Cardiac fibroblast (primary cell): ENCODE measurements at regions not wholly inside any gene's neighbourhood (a gene's known extent, or its start where the extent isn't known, plus 50 kb on each side); places are given as distances from the start of the nearest gene placed in this dataset.

Experiments used
- DNase-seq, 2 donors: peaks; one replicate each; pipeline versions ENCODE4 v3.0.0 to v3.0.0-alpha.2; 2010; ENCODE audit warnings: low read depth in 2 of 2
- H3K4me3 ChIP-seq, 2 donors: replicated peaks in 1 of 2; 1 replicate in 1 of 2; 2 replicates in 1 of 2; pipeline ENCODE4 v1.5.1; 2011; ENCODE audit warnings: low read depth in 2 of 2, low read length in 2 of 2, mild to moderate bottlenecking in 2 of 2, moderate library complexity in 1 of 2
- CTCF ChIP-seq: IDR thresholded peaks from one replicate; pipeline ENCODE4 v1.5.1; 2011; ENCODE audit warnings: low read depth, mild to moderate bottlenecking, low read length, inconsistent platforms

DNA sequence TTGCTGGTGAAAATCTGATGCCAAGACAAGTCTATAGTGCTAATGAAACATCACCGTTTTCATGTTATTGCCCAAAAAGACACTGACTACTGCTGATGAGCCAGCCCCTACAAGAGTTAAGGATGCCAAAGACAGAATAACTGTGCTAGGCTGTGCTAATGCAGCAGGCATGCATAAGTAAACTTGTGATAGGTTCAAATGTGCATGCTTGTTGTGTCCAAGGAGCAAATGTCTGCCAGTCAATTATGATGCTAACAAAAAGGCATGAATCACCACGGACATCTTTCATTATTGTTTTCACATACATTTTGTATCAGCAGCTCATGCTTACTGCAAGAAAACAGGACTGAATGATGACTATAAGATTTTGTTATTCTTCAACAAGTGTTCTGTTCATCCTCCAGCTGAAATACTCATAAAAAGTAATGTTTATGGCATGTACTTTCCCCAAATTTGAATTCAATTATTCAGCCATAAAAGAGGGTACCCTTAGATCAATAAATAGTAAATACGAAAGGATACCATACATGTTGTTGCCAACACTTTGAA is 306.9 kb upstream of the ARSJ start:
- DNase-seq = peak in 1 of 2 donors; percentile 73
- H3K4me3 ChIP-seq = no peak overlapping the region
- TF ChIP-seq CTCF = no peak

GRCh38 chr4:114287079-114287696 is 307.7 kb upstream of the ARSJ start:
- TF ChIP-seq CTCF = no peak
- no peak for DNase-seq
- H3K4me3 ChIP-seq = no peak overlapping the region

- no peak overlapping the region for H3K4me3 ChIP-seq
- no peak for TF ChIP-seq CTCF
- DNase-seq = no peak
These were observed 302.5 kb upstream of the UGT8 start for GRCh38 chr4:114296126-114296525.

DNA sequence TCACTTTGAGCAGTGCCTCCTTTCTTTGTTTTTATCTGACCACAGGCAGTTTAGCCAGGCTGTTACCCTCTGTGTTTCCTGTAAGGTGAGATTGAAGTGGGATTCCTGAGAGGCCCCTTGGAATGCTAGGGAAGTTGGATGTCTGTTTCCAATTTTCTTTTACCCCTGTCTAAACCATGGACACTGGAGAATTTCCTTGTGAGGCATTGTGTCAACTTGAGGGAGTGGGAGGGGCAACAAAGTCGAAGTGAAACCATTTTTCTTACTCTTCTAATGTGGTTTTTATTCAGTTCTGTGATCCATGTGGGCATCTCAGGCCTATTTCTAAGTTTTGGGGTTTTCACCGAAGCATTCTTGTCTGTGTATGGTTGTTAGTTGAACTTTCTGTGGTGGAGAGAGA is 296.1 kb upstream of the UGT8 start:
- no peak for TF ChIP-seq CTCF

DNA sequence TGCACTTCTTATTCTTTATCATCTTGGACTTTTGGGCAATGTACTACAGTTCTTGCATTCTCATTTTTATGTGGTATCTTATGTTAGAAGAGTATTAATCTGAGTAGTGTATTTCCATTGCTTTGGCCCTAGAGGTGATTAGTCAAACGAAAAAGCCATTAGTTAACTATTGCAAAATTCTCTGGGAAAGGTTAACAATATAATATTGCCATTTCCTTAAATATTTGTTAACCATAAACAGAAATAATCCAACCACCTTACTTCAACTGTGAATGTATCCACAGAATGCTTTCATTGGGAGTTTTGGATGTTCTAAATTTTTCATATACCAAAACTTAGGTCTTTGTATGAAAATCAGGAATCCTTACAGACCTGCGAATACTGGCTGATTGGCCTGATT is 294.6 kb upstream of the UGT8 start:
- no peak for DNase-seq
- no peak overlapping the region for H3K4me3 ChIP-seq
- no peak for TF ChIP-seq CTCF

More for the DNA sequence above, 296.1 kb upstream of the UGT8 start:
- no peak overlapping the region for H3K4me3 ChIP-seq
- no peak for DNase-seq

- no peak for DNase-seq
- no peak for TF ChIP-seq CTCF
- H3K4me3 ChIP-seq = no peak overlapping the region
These were observed 294.0 kb upstream of the UGT8 start for GRCh38 chr4:114304567-114304966.

- no peak for DNase-seq
- H3K4me3 ChIP-seq = no peak overlapping the region
- TF ChIP-seq CTCF = no peak
These were observed 291.7 kb upstream of the UGT8 start for GRCh38 chr4:114306946-114307345.
